GM18861 (cell line): ENCODE measurements at regions not wholly inside any gene's neighbourhood (a gene's known extent, or its start where the extent isn't known, plus 50 kb on each side); places are given as distances from the start of the nearest gene placed in this dataset.

Source experiments
- ATAC-seq: cut with Tn5 transposase; IDR thresholded peaks from one replicate; pipeline ENCODE4 v1.9.1; 2021; ENCODE audit not compliant: unreplicated experiment

- ATAC-seq = no peak
Measured at GRCh38 chr9:88657893-88658292, 122.9 kb downstream of the NXNL2 start.

DNA sequence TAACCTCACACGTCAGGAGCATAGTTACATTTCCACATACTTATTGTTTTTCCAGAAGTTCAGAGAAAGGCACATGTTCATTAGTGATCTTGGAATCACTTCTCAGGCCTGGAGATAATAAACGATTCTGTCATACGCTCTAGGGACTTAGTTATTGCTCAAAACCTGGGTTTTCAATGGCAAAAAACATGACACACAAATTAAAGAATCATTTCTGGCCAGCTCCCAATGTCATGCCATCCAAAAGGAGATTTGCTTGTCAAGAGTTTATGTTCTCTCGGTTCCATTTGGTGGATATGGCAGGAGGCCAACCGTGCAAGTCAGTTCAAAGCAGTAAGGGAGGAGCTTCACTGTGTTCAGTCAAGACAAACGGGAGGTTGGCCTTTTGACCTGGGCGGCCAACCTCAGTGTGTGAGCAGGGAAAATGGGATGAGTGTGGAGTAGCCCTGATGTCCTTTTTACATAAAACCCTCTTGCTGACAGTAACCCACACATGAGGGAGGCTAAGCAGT, 123.4 kb downstream of the NXNL2 start:
- no peak for ATAC-seq

DNA sequence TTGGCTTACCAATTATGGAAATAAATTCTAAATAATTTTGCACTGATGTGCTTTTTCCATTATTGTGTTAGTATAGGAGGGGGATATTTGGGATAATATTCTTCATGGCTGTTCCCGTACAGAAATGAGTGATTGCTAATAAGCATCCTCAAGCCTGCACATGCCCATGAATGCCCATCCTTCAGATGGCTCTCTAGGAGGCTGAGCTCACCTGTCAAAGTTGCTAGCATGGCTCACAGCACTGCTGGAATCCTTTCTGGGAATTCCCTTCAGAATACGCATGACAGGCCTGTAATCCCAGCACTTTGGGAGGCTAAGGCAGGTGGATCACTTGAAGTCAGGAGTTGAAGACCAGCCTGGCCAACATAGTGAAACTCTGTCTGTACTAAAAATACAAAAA, 124.1 kb downstream of the NXNL2 start:
- no peak for ATAC-seq

DNA sequence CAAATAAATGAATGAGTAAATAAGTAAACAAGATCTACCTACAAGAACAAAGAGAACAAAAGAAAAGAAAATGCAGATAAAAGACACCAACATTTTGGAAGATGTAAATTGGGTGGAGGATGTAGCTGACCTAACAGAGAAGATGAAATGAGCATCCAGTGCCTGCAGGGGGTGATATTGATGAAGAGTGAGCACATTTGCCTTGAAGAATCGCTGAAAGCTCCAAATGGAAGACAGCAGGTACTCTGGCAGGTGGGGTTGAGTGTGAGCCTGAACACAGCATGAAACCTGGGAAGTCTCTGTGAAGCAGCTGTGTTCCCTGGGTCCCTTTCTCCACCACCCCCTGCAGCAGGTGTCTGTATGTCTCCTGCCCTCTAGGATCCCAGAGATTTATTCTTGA, 125.6 kb downstream of the NXNL2 start:
- ATAC-seq = no peak

GRCh38 chr9:88661759-88662158, 126.8 kb downstream of the NXNL2 start:
- ATAC-seq = no peak

DNA sequence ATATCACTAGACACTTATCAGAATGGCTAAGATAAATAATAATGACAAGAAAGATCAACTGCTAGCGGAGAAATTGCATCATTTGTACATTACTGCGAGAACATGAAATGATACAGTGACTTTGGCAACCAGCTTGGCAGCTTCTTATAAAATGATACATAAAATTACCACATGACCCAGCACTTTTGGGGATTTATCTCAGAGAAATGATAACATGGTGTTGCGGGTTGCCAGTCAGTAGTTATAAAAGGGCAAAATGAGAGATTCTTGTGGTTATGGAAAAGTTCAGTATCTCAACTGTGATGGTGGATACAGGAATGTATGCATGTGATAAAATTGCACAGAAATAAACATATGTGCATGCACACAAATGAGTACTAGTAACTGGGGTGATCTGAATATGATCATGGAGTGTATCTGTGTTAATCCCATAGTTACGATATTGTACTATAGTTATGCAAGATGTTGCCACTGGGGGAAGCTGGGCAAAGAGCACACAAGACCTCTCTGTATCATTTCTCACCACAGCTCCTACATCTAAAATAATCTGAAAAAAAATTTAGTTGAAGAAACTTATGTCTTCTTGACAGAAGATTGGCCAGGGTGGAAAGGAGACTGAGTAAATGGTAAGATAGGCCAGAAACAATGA, 128.9 kb downstream of the NXNL2 start:
- ATAC-seq = no peak

DNA sequence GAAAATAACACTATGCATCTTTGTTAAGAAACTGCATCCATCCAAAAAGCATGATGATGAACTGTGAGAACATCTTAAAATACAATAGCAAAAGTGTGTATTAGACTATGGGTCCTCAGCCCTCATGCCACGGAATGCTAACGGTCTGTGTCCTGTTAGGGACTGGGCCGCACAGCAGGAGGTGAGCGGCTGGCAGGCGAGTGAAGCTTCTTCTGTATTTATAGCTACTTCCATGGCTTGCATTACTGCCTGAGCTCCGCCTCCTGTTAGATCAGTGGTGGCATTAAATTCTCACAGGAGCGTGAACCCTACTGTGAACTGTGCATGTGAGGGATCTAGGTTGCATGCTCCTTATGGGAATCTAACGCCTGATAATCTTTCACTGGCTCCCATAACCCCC, 129.8 kb downstream of the NXNL2 start:
- ATAC-seq = no peak

DNA sequence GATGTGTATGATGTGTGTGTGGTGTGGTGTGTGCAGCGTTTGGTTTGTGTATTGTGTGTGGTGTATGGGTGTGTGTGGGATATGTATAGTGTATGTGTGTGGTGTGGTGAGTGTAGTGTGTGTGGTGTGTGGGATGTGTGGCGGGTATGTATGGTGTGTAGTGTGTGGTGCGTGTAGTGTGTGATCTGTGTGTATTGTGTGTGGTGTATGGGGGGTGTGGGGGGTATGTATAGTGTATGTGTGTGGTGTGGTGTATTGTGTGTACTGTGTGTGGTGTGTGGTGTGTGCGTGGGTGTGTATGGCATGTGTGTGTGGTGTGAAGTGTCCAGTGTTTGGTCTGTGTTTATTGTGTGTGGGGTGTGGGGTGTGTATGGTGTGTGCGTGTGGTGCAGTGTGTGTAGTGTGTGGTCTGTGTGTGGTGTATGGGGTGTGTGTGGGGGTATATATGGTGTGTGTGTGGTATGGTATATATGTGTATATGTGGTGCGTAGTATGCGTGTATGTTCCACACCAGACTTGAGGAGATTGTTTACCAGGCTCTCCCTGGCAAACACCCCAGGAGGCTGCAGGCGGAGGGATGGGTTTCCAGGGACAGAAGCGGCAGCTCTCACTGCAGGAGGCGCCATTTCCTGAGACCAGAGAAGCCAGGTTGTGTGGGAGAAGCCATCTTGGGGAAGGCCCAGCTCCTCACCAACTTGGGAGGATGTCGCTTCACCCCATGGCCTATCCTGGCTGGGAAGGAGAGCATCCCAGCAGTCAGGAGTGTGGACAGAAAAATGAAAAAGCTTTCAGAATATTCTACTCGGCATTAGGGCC, 138.1 kb downstream of the NXNL2 start:
- no peak for ATAC-seq

DNA sequence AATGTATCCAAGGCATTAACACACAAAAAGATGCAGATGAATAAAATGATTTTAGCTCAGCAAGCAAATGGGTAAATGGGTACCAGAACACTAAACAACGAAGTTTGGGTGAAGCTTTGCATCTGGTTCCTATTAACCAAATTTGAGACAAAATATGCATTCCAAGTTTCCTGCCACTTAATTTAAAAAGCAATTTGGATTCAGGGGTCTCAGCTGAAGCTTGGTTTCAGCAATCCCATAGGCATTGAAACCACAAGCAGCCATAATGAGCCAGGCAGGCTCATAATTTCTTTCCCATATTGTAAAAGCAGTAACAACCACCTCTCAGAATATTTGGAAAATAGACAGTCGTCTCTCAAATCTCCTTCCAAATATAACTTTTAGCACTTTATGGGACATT, 138.9 kb downstream of the NXNL2 start:
- ATAC-seq = no peak

DNA sequence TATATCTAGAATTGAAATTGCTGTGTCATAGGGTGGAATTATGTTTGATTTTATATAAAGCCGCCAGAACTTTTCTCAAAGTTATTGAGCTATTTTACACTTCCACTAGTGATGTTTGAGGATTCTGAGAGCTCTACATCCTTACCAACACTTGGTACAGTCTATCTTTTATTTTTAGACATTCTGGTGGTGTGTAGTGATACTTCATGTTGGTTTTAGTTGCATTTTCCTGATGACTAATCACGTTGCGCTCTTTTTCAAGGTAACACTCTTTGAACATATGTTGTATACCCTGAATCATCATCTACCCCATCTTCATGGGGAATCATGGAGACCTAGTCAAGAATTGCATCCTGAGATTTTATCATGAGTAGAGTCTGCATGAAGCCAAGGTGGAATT, 141.7 kb downstream of the NXNL2 start:
- ATAC-seq = no peak

DNA sequence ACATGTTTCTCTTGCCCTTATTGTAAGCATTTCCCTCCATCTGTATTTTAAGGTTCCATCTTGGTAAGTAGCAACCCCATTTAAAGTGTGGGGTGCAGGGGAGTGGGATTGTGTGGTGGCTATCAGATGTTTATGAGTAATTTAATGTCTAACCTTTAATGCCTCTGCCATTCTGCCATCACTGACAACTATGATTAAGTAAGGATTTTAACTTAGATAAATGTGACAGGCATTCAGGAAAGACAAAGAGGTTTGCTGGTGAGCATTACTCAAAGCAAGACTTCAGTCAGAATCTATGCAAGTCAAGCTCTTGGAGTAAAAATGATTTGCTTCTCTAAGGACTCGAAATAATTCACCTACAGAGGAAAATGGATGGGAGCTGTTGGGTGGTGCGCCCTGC, 143.0 kb downstream of the NXNL2 start:
- no peak for ATAC-seq

GRCh38 chr9:88678431-88678830, 143.5 kb downstream of the NXNL2 start:
- ATAC-seq = no peak

DNA sequence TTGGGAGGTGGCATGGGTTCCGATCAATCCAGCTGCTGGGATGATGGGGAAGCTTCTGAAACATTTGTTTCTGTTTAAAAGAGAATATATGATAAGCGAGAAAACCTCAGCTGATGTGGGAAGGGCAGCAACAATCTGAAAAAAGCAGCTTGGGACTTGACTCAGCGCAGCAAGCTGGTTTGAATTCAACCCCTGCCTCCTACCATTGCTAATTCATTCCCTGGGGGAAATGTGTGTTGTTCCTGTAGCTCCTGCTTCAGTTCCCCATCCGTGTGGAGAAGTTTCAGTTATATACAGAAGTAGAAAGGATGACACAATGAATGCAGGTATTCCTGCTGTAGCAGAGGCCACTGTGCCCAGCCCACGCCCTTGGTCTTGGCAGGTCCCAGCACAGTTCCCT, 145.1 kb downstream of the NXNL2 start:
- ATAC-seq = no peak

DNA sequence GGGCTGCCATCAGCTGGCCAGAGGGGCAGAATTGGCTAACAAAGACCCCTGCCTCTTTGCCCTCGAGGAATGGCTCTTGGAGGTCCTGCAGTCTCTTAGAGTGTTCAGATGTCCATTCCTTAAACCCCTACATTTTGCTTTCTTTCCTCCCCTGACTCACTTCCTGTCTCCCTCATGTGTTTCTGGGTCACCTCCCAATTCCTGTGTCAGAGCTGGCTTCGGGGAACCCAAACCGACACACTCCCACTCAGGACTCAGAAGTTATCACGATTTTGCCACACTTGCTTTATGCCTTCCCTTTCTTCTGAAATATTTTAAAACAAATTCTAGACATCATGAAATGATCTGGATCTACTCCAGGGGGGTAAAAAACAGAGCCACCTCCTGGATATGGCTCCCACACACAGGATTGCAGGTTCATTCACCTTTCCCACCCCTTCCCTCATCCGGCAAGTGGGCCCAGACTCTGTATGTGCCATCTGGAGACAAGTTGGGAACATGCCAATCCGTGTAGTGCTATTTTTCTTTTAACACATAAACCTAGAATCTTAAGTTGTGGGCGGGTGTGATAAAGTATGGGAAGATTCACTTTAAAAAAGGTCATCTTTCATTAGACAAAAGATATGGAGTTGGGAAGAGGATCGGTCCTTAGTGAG, 145.7 kb downstream of the NXNL2 start:
- no peak for ATAC-seq

- no peak for ATAC-seq
Measured at GRCh38 chr9:88681434-88681833, 146.5 kb downstream of the NXNL2 start.

DNA sequence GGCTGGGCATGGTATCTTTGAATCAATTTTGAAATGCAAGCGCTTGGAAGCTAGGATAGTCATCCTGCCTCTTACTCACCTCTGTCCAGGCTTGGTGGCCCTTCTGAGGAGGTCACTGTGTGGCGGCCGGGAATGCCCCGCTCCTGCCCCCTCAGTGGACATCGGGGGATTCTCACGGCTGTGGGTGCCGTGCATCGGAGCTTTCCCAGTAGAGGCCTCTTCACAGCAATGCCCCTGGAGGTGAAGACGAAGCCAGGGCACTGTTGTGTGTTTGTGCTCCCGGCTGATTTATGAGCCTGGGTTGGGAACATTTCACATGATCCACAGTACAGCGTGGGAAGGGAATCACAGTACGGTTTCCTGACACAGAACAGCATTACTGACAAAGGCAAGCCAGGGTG, 147.5 kb downstream of the NXNL2 start:
- ATAC-seq = no peak

DNA sequence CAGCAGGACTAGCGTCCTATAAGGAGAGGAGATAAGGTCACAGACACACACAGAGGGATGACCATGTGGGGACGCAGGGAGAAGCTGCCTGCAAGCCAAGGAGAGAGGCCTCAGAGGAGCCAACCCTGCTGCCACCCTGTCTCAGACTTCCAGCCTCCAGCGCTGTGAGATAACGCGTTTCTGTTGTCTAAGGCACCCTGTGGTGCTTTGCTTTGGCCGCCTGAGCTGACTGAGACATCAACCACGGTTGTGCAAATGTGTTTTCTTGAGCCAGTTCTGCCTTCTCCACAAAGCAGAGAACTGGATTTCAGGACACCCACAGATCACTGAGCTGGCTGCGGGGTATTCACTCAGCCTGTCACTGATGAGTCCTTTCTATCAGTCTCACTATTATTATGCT, 149.1 kb downstream of the NXNL2 start:
- no peak for ATAC-seq

GRCh38 chr9:88684845-88685244, 149.9 kb downstream of the NXNL2 start:
- no peak for ATAC-seq

- ATAC-seq = no peak
Measured at GRCh38 chr9:88685966-88686365, 151.0 kb downstream of the NXNL2 start.

DNA sequence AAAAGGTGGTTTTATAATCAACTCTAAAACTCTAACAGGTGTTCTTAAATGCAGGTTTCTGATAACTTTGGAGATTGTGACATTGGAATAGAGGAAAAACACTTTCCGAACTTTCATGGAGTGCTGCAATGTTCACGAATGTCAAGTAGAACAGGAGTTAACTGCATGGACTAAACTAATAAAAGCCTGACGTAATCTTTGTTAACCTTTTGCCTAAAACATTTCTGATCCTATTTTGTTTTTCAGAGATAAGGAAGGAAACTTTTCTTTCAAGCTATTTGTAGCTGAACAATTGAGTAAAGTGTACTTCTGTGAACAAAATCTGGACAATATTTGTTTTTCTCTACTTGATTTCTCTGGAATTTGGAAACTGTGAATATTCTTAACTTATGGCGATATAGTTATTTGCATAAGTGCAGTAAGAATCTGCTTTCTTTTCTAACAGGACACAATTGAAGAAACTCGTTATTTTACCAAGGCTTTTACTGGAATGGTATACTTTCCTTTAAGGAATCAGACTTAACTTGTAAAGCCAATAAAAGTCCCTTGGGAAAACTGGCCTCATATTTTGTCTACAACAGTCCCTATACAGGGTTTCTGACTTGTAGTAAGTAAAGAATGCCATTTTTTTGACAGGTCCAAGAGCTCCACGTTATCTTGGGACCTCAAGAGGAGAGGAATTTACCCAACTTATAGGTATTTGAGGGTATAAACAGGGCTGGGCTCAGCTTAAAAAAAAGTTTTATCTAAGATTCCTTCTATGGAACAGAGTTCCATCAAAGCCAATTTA, 154.7 kb downstream of the NXNL2 start:
- no peak for ATAC-seq

GRCh38 chr9:88690628-88691027, 155.7 kb downstream of the NXNL2 start:
- ATAC-seq = no peak
